T1000 (cell line): ENCODE measurements at regions not wholly inside any gene's neighbourhood (a gene's known extent, or its start where the extent isn't known, plus 50 kb on each side); places are given as distances from the start of the nearest gene placed in this dataset.
A peak's percentile ranks its signal among the peaks of the same experiment; 100 is the strongest.
"Not testable (repeated sequence)": the region's sequence is repeated elsewhere in the genome, so short reads cannot be mapped to it uniquely, and the experiment has no call there.

Experiments used
- DNase-seq: peaks from one replicate; lab custom pipeline; 2025; ENCODE audit warnings: mixed read lengths; lab: John Stamatoyannopoulos, UW

DNA sequence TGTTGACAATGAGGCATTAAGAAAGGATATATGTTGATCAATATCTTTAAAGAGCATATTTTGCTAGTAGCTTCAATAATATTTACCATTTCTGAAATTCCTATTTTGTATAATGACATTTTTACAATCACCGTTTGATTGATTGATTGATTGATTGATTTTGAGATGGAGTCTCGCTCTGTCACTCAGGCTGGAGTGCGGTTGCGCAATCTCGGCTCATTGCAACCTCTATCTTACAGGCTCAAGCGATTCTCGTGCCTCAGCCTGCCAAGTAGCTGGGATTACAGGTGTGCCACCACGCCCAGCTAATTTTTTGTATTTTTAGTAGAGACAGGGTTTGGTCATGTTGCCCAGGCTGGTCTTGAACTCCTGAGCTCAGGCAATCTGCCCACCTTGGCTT, 150.9 kb upstream of the TEX13D start:
- DNase-seq, result not testable (repeated sequence)

DNA sequence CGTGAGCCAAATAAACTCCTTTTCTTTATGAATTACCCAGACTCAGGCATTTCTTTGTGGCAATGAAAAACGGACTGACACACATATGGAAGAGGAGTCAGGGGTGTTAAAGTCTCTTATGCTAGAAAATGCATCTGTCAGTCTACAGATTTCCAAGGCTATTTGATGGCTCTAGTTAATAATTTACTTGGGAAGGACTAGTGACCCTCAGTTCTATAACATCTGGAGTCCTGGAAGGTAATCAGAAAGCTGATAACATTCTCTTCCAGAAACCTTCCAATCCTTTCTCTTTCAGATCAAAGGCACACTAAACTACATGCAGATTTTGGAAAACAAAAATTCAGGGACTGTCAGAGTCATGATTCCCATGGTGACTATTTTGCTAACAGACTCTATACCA, 142.0 kb upstream of the TEX13D start:
- no peak for DNase-seq

DNA sequence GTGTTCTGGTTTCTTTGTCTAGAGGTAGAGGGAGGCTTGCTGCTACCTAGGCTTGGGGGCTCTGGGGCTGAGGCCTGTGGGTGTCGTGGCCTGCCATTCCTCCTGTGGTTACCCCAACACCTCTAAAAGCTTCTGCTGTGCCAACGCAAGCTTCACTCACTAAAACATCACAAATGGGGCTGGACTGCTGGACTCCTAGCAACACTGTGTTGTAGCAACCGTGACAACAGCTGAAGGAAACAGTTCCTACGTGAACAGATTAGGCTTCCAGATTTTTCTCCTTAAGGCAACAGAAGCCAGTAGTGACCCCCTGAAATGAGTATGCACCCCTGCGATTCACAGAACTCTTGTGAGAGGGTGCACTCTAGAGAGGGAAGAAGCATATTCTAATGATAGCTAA, 138.3 kb upstream of the TEX13D start:
- DNase-seq, result no peak

DNA sequence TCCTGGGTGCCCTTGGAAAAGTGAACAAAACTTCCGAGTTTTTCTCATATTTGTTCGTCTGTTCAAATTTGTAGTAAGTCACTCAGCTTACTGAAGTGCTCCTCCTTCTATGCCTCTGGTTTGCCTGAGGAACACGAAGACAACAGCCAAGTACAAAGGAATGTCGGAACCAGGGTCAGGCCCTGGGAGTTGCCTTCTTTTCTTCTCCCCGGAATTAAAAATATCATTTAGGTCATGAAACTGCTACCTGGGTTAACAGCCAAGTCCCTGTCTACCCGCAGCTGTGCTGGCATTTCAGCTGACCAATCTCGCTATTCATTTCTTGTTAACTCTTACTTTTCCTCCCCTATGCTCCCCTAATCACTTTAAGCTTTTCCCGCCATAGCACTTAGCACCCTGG, 137.6 kb upstream of the TEX13D start:
- no peak for DNase-seq

DNA sequence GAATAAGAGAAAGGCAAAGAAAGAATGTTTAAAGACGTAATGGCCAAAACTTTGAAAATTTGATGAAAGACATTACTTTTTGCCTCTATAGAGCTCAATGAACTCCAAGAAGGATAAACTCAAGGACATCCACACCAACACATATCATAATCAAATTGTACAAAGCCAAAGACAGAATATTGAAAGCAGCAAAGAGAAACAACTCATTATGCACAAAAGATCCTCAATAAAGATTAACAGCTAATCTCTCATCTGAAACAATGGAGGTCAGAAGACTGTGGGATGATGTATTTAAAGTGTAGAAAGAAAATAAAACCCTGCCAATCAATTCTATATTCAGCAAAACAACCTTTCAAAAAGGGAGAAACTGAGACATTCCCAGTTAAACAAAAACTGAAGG, 129.1 kb upstream of the TEX13D start:
- no peak for DNase-seq

DNA sequence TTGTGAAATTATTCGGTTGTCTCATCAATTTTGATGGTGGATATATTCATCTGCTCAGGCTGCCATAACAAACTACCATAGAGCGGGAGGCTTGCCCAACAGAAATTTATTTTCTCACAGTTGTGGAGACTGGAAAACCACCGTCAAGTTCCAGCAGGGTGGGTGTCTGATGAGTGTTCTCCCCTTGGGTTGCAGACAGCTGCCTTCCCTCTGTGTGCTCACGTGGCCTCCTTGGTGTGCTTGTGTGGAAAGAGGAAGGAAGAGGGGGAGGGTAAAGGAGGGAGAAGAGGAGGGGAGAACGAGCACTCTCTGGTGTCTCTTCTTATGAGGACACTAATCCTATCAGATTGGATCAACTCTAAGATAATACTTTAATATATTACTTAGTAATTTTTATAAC, 123.8 kb upstream of the TEX13D start:
- no peak for DNase-seq

DNA sequence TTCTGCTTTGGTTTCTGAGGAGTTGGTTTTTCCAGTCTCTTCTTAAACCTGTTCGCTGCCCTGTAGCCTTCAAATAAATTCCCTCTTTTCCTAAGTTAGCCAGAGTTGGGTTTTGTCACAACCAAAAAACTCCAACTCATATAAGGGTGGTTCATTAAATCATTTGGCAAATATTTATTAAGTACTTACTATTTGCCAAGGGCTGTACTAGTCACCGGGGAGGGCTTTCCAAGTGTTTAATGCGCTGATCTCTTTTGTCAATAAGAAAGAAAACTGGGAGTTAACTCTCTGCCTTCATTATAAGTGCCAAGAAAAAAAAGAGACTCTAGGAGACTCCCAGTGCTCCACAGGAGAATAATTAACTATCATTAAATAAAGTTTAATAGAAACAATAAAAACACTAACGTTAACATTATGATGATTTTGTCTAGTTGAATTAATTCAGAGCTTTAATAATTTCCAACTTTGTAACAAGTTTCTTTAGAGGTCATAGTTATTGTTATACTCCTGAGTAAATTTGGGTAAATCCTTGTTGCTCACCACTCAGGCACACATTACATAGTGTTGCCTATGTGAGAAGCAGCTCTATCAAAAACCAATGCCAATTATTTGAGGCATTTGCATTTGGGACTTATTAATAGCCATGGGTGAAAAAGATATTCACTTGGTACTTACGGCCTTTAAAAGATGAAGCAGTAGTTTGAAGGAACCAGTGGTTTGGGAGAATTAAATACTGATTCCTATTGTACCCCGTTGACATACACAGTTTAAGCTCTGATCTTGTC, 122.5 kb upstream of the TEX13D start:
- DNase-seq, result no peak

DNA sequence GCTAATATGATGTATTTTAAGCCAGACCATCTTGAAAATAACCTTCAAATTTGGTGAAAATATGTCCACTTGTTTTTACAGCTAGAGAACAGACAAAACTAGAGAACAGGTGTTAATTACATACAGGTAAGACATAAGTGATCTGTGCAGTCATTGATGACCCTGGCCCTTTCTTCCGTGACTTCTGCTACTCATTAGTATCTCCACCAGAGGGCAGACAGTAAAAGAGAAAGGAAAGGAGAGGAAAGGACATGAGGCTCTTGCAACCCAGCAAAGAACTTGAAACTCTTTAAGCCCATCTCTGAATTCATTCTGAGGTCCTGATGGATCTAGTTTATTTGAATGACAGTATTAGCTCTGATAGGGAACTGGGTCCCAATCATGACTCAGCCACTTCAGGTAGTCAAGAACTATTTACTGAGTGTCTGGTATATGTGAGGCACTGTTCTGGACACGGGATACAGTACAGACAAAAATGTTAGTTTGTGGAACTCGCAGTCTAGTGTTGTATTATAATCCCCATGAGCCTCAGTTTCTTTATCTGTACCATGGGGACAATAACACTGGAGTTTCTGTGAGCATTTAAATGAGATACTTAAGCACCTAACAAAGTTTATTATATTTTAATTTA, 121.0 kb upstream of the TEX13D start:
- no peak for DNase-seq

DNA sequence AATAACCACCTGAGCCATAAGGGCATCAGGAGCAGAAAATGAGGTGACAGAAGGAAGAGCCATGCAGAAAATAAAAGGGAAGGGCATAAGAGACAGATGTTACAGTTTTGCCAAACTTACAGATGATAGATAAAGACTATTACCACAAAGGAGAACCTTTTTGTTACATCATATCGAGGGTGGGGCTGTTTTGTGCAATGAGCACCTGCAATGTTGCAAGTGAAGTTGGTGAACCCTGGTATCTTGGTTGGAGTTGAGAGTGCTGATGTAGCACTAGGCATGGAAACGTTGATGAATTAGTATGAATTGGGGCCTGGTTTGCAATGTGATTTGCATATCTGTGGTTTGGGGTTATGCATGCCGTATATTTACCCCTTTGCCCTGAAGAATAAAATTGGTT, 119.8 kb upstream of the TEX13D start:
- no peak for DNase-seq

DNA sequence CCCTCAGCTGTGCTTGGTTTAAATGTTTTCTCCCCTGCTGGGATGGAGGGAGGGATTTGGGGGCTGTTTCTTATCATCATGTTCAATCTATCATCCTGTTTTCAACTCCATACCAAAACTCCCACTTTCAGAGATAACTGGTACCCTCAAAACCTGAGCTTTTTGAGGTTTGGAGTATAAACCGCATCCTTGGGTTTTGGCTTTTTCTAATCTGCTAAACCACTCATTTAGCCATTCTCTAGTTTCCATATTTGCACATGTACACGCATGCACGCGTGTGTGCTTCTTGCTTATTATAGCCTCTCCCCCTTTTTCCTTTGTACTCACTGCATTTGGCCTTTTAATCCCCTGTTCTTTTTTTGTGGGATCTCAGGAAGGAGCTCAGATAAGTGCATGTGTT, 116.7 kb upstream of the TEX13D start:
- no peak for DNase-seq

DNA sequence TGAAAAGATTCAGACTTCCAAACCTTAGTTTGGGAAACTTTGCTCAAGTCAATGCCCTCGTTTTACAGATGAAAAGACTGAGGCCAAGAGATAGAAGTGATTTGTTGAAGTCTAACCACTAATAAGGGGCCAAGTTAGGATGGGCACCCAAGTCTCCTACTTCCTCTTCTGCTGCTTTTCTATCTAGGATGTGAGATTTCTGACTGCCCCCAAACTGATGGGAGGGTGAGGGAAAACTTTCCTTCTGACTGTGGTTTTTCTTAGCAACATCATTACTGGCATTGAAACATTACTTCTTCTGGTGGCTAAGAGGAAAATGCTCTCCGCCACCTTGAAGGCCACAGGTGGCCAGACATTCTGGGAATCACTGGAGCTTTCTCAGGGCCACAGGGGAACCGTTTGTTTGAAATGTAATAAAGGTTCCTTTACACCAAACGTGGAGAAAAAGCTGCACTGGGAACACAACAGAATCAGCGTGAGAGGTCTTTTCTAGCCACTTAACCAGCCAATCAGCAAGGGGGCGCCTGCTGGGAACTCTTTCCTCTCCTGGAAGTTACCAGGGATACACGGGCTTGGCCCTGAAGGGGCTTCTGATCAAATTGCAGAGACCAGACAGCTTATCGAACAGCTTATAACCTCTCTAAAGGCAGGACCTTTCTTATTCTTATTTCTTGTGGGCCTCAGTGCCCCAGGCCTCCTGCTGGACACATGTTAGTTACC, 115.9 kb upstream of the TEX13D start:
- DNase-seq, result no peak

DNA sequence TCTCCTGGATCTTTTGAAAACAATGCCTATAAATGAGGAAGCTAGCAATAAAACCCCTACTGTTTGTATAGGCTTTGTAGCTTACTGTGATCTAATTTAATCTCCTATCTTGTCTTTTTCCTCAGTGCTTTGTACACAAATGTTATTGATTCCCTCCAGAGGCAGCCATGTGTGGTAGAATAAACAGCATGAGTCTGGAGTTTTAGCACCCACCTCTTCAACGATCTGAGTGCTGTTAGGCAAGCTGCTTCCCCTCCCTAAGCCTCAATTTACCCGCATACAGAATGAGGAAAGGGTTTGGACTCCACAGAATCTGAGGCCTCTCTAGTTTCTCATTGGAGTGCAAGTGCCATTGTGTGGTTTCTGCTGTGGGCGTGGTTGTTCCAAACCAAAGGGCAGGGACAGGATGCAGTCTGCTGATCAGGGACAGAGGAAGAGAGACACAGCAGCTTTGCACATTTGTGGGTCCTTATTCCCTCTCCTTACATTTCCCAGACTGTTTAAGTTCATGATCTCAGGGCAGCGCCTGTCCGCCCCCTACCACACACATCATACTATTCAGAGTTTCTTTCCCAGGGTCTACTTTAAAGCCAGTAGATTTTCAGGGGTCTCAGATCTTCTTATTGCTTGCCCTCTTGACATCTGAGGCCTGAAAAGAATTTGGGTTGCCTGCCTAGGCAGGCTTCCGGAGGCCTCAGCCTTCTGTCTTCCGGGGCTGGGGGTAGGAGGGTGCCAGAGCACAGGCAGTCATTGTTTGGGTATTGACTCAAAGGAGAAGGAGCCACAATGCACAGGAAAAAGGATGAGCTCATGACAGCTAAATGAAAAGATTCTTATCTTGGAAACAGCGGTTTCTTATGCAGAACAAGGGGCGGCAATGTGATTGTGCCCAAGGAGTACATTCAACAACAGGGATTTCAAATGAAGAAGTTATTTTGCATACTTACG, 114.9 kb upstream of the TEX13D start:
- DNase-seq, result peak; percentile 0

DNA sequence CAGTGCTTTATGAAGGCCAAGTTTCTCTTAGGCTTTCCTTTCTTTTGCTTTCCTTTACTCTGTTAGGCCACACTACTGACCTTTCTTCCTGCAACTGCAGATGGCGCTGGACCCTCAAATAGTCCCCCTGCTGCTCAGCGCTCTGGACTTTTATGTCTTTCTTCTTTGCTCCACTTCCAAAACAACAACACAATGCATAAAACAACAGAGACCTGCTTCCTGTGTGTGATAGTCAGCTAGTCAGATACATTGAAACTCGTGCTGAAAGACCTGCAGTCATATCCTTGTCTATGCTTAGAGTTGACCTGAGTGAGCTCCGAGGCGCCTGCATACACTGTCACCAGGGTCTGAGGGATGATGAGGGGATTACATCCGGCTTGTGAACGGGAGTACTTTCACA, 108.9 kb upstream of the TEX13D start:
- DNase-seq, result no peak

DNA sequence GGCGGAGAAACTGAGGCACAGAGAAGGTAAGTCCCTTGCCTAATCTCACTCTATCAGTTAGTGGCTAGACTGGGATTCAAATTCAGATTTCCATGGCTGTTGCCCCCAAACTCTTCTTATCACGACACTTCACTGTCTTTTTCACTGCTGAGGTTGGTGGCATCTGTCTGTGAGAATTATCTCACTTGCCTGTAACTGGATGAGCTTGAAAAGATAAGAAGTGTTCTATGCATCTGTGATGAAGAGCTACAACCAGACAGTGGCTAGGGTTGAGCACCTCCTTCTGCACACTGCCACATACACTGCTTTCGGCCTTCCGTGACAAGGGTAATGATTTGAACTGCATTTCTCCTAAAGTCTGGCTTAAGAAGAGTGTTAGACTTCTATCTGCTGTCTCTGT, 107.9 kb upstream of the TEX13D start:
- DNase-seq, result no peak

DNA sequence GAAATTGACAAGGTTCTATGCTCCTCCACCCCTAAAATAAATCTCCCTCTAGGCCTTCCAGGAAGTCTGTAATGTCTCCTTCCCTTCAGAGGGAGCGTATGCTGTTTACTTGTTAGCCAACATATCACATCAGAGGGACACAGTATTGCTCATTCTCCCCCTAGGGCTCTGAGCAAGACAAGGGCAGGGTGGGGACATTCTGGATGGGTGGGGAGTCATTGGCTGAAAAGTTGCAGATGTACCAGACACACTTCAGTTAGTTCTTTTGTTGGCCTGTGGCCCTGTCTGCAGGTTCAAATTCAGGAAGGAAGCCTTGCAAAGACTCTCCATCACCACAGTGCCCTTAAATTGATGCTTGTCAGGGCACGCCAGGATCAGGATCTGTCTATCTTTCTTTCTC, 106.3 kb upstream of the TEX13D start:
- no peak for DNase-seq

DNA sequence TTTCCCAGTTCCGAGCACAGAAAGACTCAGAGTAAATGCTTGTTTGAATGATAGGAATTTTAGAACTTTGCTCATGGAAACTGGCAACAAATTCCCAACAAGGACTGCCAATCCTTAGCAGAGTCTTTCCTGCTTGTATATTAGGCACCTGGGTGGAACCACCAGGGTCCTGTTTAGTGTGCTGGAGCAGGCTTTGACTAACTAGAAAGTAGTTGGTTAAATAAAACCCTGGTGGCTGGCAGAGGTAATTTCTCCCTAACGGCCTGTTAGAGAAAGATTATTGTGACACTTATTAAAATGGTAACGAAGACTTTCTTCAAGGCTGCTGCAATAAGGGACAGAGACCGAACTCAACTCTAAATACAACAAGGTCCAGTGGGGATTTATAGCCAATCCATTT, 103.6 kb upstream of the TEX13D start:
- no peak for DNase-seq

DNA sequence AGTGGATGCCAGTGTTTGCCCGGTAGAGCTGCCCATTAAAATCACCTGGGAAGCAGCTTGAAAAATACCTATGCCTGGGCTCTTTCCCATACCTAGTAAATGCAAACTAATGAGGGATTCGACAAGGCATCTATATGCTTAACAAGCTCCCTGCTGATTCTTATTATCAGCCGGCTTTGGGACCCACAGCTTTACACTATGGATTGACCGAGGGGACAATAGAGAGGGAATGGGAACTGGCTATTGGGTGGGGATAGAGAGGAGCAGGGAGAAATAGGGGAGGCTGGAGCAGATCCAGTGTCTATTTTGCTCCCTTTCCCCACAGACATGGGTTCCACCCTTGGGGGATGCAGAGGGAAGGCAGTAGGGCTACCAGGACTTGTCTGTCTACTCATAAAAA, 103.1 kb upstream of the TEX13D start:
- no peak for DNase-seq

DNA sequence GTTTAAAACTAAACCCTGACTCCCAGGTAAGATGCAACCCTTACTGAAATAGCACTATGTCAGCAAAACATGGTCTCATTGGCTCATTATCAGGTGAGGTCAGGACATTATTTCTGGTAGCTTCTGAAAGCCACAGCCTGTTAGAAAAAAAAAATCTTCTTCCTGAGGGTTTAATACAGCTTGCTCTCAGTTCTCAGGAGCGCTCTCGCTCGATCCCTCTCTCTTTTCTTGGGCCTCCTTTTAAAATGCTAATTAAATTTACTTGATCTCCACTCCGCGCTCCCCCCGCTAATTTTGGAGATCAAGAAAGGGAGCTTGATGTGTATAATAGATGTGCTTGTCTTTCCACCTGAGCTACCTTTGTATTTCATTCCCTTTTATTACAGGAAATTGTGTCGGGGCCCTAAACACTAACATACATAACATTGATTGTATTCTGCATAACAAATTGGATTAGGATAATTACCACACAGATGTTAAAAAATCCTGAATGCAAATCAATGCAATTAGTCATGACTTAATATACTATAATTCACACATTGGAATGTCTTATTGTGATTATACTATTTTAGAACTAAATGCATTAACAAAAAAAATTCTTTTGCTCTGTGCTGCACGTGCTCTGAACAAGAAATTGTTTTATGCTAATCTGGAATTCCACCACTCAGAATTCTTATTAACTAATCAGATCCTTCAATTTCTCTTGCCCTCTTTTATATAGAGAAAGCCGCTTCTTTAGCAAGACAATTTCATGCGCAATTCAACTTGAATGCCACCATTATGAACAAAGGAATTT, 101.6 kb upstream of the TEX13D start:
- no peak for DNase-seq

DNA sequence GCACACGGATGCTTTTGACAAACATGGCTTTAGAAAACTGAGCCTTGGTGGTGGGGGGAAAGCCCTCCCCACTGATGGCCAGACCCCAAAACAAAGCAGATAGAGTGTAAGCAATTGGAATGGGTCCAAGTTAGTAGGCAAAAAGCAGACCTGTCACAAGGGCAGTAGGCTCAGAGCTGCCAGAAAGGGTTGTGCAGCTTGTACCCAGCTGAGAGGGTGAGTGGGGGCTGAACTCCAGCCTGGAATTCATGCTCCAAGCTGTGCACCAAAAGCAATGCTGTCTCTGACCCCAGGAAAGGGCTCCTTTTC, 101.1 kb upstream of the TEX13D start:
- no peak for DNase-seq

DNA sequence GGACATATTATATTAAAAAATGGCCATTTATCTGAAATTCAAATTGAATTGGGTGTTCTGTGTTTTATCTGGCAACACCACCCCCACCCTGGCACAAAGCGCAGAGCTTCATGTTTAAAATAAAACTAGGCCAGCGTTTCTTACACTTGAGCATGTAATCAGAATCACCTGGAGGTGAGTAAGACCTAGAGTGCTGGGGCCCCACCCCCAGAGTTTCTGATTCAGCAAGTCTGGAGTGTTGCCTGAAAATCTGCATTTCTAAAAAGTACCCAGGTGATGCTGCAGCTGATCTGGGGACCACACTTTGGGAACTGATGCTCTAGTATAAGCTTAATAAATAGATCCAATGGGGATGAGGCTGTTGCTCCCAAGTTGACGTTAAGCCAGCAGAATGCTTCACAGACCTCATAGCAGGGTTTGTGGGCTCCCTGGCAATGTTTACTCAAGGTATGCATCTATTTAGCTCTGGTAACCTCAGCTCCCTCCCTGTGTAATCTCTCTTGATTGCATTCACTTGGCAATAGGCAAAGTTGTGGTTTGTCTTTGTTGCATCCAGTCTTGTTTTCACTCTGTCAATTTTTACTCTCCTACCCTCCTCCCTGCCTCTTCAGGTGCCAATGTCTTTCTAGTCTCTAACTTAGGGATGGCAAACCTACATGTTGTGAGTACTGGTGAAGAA, 99.8 kb upstream of the TEX13D start:
- no peak for DNase-seq

DNA sequence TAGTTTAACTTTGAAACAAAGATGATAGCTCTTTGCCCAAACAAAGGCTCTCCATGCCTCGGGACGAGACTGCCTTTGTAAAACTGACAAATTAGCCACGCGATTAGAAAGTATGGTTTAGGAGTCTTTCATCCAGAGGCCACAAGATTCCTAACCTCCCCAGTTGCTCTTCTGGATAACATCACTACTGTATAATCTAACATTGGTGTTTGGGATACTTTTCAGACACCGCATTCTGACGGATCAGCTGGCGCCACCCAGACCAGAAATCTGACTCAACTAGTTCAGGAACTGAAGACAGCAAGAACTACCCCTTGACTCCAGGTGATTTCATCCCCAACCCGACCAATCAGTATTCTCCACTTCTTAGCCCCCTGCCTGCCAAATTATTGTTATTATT, 98.1 kb upstream of the TEX13D start:
- no peak for DNase-seq
